ENCODE measurements at regions not wholly inside any gene's neighbourhood (a gene's known extent, or its start where the extent isn't known, plus 50 kb on each side); places are given as distances from the start of the nearest gene placed in this dataset.
A peak's percentile ranks its signal among the peaks of the same experiment; 100 is the strongest.

- CTCF ChIA-PET = no interaction called here
- Mint-ChIP-seq H3K9me3 (no peaks in the 10 kb centered on the region), H3K27me3 (peaks cover 24% of the 10 kb centered on the region), H3K27ac (no peak overlapping the region), H3K4me3 (no peak overlapping the region), H3K36me3 (no peaks in the 10 kb centered on the region), H3K4me1 (peaks cover 2% of the 10 kb centered on the region)
- no peak for DNase-seq
Measured at GRCh38 chr1:232249339-232249738, 380.6 kb downstream of the SIPA1L2 start.

- Mint-ChIP-seq H3K27me3 (peaks cover 29% of the 10 kb centered on the region), H3K4me3 (no peak overlapping the region)
Measured at GRCh38 chr1:232248276-232248820, 381.6 kb downstream of the SIPA1L2 start.

GRCh38 chr1:232247669-232248068, 382.3 kb downstream of the SIPA1L2 start:
- H3K4me3 Mint-ChIP-seq = no peak overlapping the region
- no peaks in the 10 kb centered on the region for H3K36me3 Mint-ChIP-seq
- H3K9me3 Mint-ChIP-seq = no peaks in the 10 kb centered on the region
- CTCF ChIA-PET = interaction anchor here (0.7 kb wide), 1 partner anchor 385 kb away, joined by 3 read pairs; no protein-coding TSS in a partner anchor
- no peak overlapping the region for H3K27ac Mint-ChIP-seq
- DNase-seq = no peak
- peaks cover 2% of the 10 kb centered on the region for H3K4me1 Mint-ChIP-seq
- H3K27me3 Mint-ChIP-seq = peaks cover 29% of the 10 kb centered on the region

More at GRCh38 chr1:232248276-232248820, 381.6 kb downstream of the SIPA1L2 start:
- Mint-ChIP-seq H3K27ac (no peak overlapping the region), H3K9me3 (no peaks in the 10 kb centered on the region), H3K36me3 (no peaks in the 10 kb centered on the region), H3K4me1 (peaks cover 2% of the 10 kb centered on the region)
- DNase-seq = no peak
- CTCF ChIA-PET = interaction anchor here (0.7 kb wide), 1 partner anchor 386 kb away, joined by 3 read pairs; no protein-coding TSS in a partner anchor

GRCh38 chr1:232244426-232244825, 385.5 kb downstream of the SIPA1L2 start:
- no peaks in the 10 kb centered on the region for H3K36me3 Mint-ChIP-seq
- CTCF ChIA-PET = no interaction called here
- H3K4me3 Mint-ChIP-seq = no peak overlapping the region
- peaks cover 24% of the 10 kb centered on the region for H3K27me3 Mint-ChIP-seq
- H3K27ac Mint-ChIP-seq = no peak overlapping the region
- no peaks in the 10 kb centered on the region for H3K9me3 Mint-ChIP-seq
- DNase-seq = no peak
- no peaks in the 10 kb centered on the region for H3K4me1 Mint-ChIP-seq

- H3K4me1 Mint-ChIP-seq = no peaks in the 10 kb centered on the region
- H3K4me3 Mint-ChIP-seq = no peak overlapping the region
- no peak for DNase-seq
- H3K36me3 Mint-ChIP-seq = no peaks in the 10 kb centered on the region
- no peaks in the 10 kb centered on the region for H3K9me3 Mint-ChIP-seq
- H3K27ac Mint-ChIP-seq = no peak overlapping the region
- CTCF ChIA-PET = interaction anchor here (0.6 kb wide), 1 partner anchor 388 kb away, joined by 3 read pairs; no protein-coding TSS in a partner anchor
- peaks cover 9% of the 10 kb centered on the region for H3K27me3 Mint-ChIP-seq
Measured at GRCh38 chr1:232239998-232240397, 389.9 kb downstream of the SIPA1L2 start.

GRCh38 chr1:232239522-232239921, 390.4 kb downstream of the SIPA1L2 start:
- no peaks in the 10 kb centered on the region for H3K36me3 Mint-ChIP-seq
- no peaks in the 10 kb centered on the region for H3K4me1 Mint-ChIP-seq
- DNase-seq = no peak
- CTCF ChIA-PET = interaction anchor here (0.6 kb wide), 1 partner anchor 388 kb away, joined by 3 read pairs; no protein-coding TSS in a partner anchor
- no peak overlapping the region for H3K4me3 Mint-ChIP-seq
- H3K27me3 Mint-ChIP-seq = peaks cover 9% of the 10 kb centered on the region
- no peak overlapping the region for H3K27ac Mint-ChIP-seq
- H3K9me3 Mint-ChIP-seq = no peaks in the 10 kb centered on the region

- H3K9me3 Mint-ChIP-seq = no peaks in the 10 kb centered on the region
- H3K27me3 Mint-ChIP-seq = peaks cover 5% of the 10 kb centered on the region
- no peak overlapping the region for H3K27ac Mint-ChIP-seq
- DNase-seq = no peak
- H3K36me3 Mint-ChIP-seq = no peaks in the 10 kb centered on the region
- CTCF ChIA-PET = no interaction called here
- H3K4me3 Mint-ChIP-seq = no peak overlapping the region
- H3K4me1 Mint-ChIP-seq = no peaks in the 10 kb centered on the region
Measured at GRCh38 chr1:232238009-232238408, 391.9 kb downstream of the SIPA1L2 start.

- CTCF ChIA-PET = no interaction called here
- DNase-seq = no peak
- Mint-ChIP-seq H3K4me3 (no peak overlapping the region), H3K4me1 (peaks cover 7% of the 10 kb centered on the region), H3K27me3 (no peaks in the 10 kb centered on the region), H3K27ac (no peak overlapping the region), H3K36me3 (no peaks in the 10 kb centered on the region), H3K9me3 (no peaks in the 10 kb centered on the region)
Measured at GRCh38 chr1:232227306-232227705, 402.6 kb downstream of the SIPA1L2 start.

- CTCF ChIA-PET = no interaction called here
- Mint-ChIP-seq H3K27ac (peak overlapping the region; percentile 68), H3K9me3 (no peaks in the 10 kb centered on the region), H3K4me3 (no peak overlapping the region), H3K27me3 (no peaks in the 10 kb centered on the region), H3K36me3 (no peaks in the 10 kb centered on the region), H3K4me1 (peaks cover 7% of the 10 kb centered on the region)
- DNase-seq = peak; percentile 59
Measured at GRCh38 chr1:232226197-232226712, 403.7 kb downstream of the SIPA1L2 start.

GRCh38 chr1:232225336-232226131, 404.4 kb downstream of the SIPA1L2 start:
- CTCF ChIA-PET = no interaction called here
- no peaks in the 10 kb centered on the region for H3K9me3 Mint-ChIP-seq
- no peak overlapping the region for H3K4me3 Mint-ChIP-seq
- no peaks in the 10 kb centered on the region for H3K36me3 Mint-ChIP-seq
- no peak overlapping the region for H3K27ac Mint-ChIP-seq
- H3K4me1 Mint-ChIP-seq = peaks cover 7% of the 10 kb centered on the region
- DNase-seq = no peak
- no peaks in the 10 kb centered on the region for H3K27me3 Mint-ChIP-seq

- no peaks in the 10 kb centered on the region for H3K36me3 Mint-ChIP-seq
- CTCF ChIA-PET = no interaction called here
- DNase-seq = no peak
- H3K4me1 Mint-ChIP-seq = peaks cover 7% of the 10 kb centered on the region
- H3K4me3 Mint-ChIP-seq = no peak overlapping the region
- H3K27me3 Mint-ChIP-seq = no peaks in the 10 kb centered on the region
- no peaks in the 10 kb centered on the region for H3K9me3 Mint-ChIP-seq
- no peak overlapping the region for H3K27ac Mint-ChIP-seq
Measured at GRCh38 chr1:232223887-232224286, 406.0 kb downstream of the SIPA1L2 start.

GRCh38 chr1:232223183-232223708, 406.7 kb downstream of the SIPA1L2 start:
- DNase-seq = no peak
- CTCF ChIA-PET = no interaction called here
- no peaks in the 10 kb centered on the region for H3K9me3 Mint-ChIP-seq
- no peak overlapping the region for H3K4me3 Mint-ChIP-seq
- no peaks in the 10 kb centered on the region for H3K36me3 Mint-ChIP-seq
- no peak overlapping the region for H3K27ac Mint-ChIP-seq
- H3K4me1 Mint-ChIP-seq = peaks cover 7% of the 10 kb centered on the region
- no peaks in the 10 kb centered on the region for H3K27me3 Mint-ChIP-seq

GRCh38 chr1:232222614-232223013, 407.3 kb downstream of the SIPA1L2 start:
- DNase-seq = no peak
- CTCF ChIA-PET = no interaction called here
- no peak overlapping the region for H3K27ac Mint-ChIP-seq
- H3K9me3 Mint-ChIP-seq = no peaks in the 10 kb centered on the region
- no peak overlapping the region for H3K4me3 Mint-ChIP-seq
- peaks cover 7% of the 10 kb centered on the region for H3K4me1 Mint-ChIP-seq
- H3K27me3 Mint-ChIP-seq = no peaks in the 10 kb centered on the region
- H3K36me3 Mint-ChIP-seq = no peaks in the 10 kb centered on the region

- H3K27ac Mint-ChIP-seq = no peak overlapping the region
- CTCF ChIA-PET = no interaction called here
- no peaks in the 10 kb centered on the region for H3K36me3 Mint-ChIP-seq
Measured at GRCh38 chr1:232221802-232222499, 408.0 kb downstream of the SIPA1L2 start.

More at GRCh38 chr1:232221802-232222499, 408.0 kb downstream of the SIPA1L2 start:
- no peaks in the 10 kb centered on the region for H3K9me3 Mint-ChIP-seq
- H3K4me3 Mint-ChIP-seq = no peak overlapping the region
- peaks cover 7% of the 10 kb centered on the region for H3K4me1 Mint-ChIP-seq
- no peaks in the 10 kb centered on the region for H3K27me3 Mint-ChIP-seq
- DNase-seq = no peak

All from activated naive CD4-positive, alpha-beta T cell treated with anti-CD3 and anti-CD28 coated beads, Interleukin-2, amount 10 ng/mL, durations not matched to agents 7 days and 5 days (primary cell).